ENCODE measurements at regions not wholly inside any gene's neighbourhood (a gene's known extent, or its start where the extent isn't known, plus 50 kb on each side); places are given as distances from the start of the nearest gene placed in this dataset.

- TF ChIP-seq YY1 (IDR thresholded peaks at IDR 0.05; ENCODE audit: insufficient read depth, insufficient read length) (no peak), ZNF274 (IDR thresholded peaks at IDR 0.05; ENCODE audit: low read depth, low read length) (no peak), SUZ12 (IDR thresholded peaks at IDR 0.05; ENCODE audit: extremely low read depth, insufficient read depth, insufficient read length) (no peak)
Observed at GRCh38 chr5:125870256-125870655, 553.0 kb upstream of the GRAMD2B start.
